Right cardiac atrium (tissue), 5 donors: ENCODE measurements at regions not wholly inside any gene's neighbourhood (a gene's known extent, or its start where the extent isn't known, plus 50 kb on each side); places are given as distances from the start of the nearest gene placed in this dataset.

ENCODE experiments used
- ATAC-seq, 2 donors: fragments of 200-7000 bp; cut with Tn5 transposase; one replicate each; pipeline versions ENCODE4 v1.8.0 to v1.9.1; 2020; ENCODE audit warnings: moderate library complexity in 2 of 2, mild to moderate bottlenecking in 1 of 2
- DNase-seq, 3 donors: peaks; one replicate each; pipeline ENCODE4 v3.0.0-alpha.2; 2020
- H3K27ac ChIP-seq: one replicate; pipeline ENCODE4 v1.5.1; 2013; ENCODE audit warnings: mild to moderate bottlenecking, low read length, control low read depth, moderate library complexity
- H3K27me3 ChIP-seq: one replicate; pipeline ENCODE4 v1.6.1; 2013; ENCODE audit not compliant: control insufficient read depth, insufficient read depth
- H3K4me1 ChIP-seq: one replicate; pipeline ENCODE4 v1.6.1; 2013; ENCODE audit warnings: low read length; ENCODE audit not compliant: control insufficient read depth, insufficient read depth
- H3K4me3 ChIP-seq: one replicate; pipeline ENCODE4 v1.5.1; 2013; ENCODE audit warnings: low read length, control low read depth
- H3K9me3 ChIP-seq: one replicate; pipeline ENCODE4 v1.6.1; 2013; ENCODE audit warnings: low read length; ENCODE audit not compliant: control insufficient read depth
- whole genome bisulfite sequencing: extraction: QIAGEN DNeasy Blood & Tissue Kit; methylation state at CpG from one replicate; pipeline ENCODE4 v1.1.7; 2013; 5-methylcytosine and 5-hydroxymethylcytosine counted together
- intact Hi-C, 4 donors: fragments of 100-400 bp; cut with DNase I; formaldehyde crosslinking; loops; one replicate each; pipeline versions ENCODE4 v1.11.0 to v1.14.0; 2022 to 2023
- donor health status: healthy with polysubstance abuse.
- donor health status: DM: no; HTN: yes; CAD: no.
- donor health status: DM: no; HTN: no; CAD: no.
- donor health status: DM: no; HTN: yes; CAD: no; lungs with severe emphysema.
- donor health status: DM: yes; HTN: yes; CAD: no.

DNA sequence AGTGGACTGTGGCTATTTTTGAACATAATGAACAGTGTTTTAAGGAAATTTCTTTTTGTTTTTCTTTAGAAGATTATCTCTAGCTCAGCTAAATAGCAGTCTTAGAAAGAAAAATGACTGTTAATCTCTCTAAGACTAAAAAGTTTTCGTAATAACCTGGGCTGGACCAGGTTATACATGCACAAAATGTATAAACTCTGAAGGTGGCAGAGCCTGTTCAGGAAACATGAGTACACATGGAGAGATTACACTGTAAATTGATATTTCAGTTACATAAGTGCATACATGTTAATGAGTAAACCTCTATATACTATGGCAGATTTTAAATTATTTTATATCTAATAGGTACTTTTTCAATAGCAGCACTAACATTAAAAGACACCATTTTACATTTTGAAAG lies 258.2 kb upstream of the CFAP20DC start:
- no peak for ATAC-seq
- H3K27ac ChIP-seq: no peak overlapping the region
- no peaks in the 10 kb centered on the region for H3K4me1 ChIP-seq
- no peak for DNase-seq
- no peaks in the 10 kb centered on the region for H3K9me3 ChIP-seq
- intact Hi-C loops: no loop called here
- 77% methylated on average over 1 of the region's 1 CpG for WGBS
- H3K4me3 ChIP-seq: no peak overlapping the region
- no peaks in the 10 kb centered on the region for H3K27me3 ChIP-seq

DNA sequence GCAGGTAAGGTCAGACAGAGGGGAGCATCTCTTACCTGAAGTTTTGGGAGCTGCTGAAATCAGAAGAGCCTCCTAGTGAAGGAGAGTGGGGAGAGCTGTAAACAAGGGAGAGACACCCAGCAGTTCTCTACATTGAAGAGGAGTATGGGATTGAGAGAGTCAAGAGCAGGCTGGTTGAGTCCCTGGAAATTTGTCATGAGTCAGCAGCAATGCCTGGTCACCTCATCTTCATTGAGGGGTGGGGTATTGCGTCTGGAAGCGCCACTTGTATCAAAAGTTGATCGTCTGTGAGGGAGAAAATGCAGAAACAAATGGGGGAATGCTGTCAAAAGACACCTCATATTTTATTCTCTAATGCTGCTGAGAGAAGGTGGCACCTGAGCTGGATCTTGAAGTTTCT lies 256.6 kb upstream of the CFAP20DC start:
- intact Hi-C loops: no loop called here
- Histone ChIP-seq H3K4me3 (no peak overlapping the region), H3K9me3 (no peaks in the 10 kb centered on the region), H3K27ac (no peak overlapping the region), H3K27me3 (no peaks in the 10 kb centered on the region), H3K4me1 (no peaks in the 10 kb centered on the region)
- 88% methylated on average over 3 of the region's 3 CpGs for WGBS
- no peak for DNase-seq
- no peak for ATAC-seq

DNA sequence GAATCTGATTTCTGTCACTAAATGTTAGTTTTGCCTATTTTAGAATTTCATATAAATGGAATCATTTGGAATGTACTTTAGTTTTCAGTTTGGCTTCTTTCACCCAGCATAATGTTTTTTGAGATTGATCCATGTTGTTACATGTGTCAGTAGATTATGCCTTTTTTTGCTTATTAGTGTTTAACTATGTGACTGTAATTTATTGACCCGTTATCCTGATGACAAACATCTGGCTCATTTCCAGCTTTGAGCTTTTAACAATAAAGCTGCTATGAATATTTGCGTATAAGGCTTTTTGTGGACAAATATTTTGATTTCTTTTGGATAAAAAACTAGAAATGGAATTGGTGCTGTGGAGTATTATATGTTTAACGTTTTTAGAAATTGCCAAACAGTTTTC lies 254.5 kb upstream of the CFAP20DC start:
- no peak for ATAC-seq
- intact Hi-C loops: no loop called here
- H3K27me3 ChIP-seq: no peaks in the 10 kb centered on the region
- no peak for DNase-seq
- WGBS: 65% methylated on average over 3 of the region's 3 CpGs
- no peak overlapping the region for H3K4me3 ChIP-seq
- no peaks in the 10 kb centered on the region for H3K9me3 ChIP-seq
- H3K4me1 ChIP-seq: no peaks in the 10 kb centered on the region
- H3K27ac ChIP-seq: no peak overlapping the region

DNA sequence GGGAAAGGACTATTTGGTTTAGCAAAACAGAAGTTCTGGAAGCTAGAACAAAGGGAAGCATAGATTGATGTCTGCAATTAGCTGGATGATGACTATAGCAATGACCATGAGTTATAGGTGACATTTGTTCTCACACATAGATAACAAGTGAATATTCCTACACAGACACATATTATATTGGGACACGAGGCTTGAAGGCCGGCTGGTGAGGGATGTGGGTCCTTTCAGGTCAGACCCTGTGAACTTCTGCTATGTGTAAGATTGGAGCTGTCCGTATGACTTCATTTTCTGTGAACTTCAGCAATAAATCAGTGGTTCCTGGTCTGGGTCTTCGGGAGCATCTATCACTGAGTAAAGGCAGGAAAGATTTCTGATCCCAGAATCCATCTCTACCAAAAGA lies 253.6 kb upstream of the CFAP20DC start:
- ATAC-seq (no peak), DNase-seq (no peak)
- intact Hi-C loops: no loop called here
- H3K4me3 ChIP-seq: no peak overlapping the region
- H3K9me3 ChIP-seq: no peaks in the 10 kb centered on the region
- no peaks in the 10 kb centered on the region for H3K27me3 ChIP-seq
- H3K4me1 ChIP-seq: no peaks in the 10 kb centered on the region
- H3K27ac ChIP-seq: no peak overlapping the region
- WGBS: 70% methylated on average over 4 of the region's 4 CpGs

DNA sequence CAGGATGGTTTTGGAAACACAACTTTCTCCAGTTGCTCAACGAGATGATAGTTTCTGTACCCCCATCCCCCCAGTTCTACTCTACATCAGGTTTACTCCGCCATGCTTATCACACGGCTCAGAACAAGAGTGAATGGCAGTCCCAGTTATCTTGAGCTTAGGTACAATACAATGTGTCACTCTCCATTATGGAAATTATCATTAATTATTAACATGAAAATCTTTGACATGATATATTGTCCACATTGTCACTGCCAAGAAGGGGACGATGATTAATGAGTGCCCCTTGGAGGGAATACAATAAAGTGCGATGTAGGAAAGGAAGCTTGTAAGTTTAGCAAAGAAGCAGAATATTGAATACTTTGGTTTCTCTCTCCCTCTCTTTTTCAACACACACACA lies 252.6 kb upstream of the CFAP20DC start:
- H3K27ac ChIP-seq: no peak overlapping the region
- DNase-seq (no peak), ATAC-seq (no peak)
- intact Hi-C loops: no loop called here
- H3K4me3 ChIP-seq: no peak overlapping the region
- H3K4me1 ChIP-seq: no peaks in the 10 kb centered on the region
- no peaks in the 10 kb centered on the region for H3K27me3 ChIP-seq
- 80% methylated on average over 5 of the region's 5 CpGs for WGBS
- no peaks in the 10 kb centered on the region for H3K9me3 ChIP-seq

DNA sequence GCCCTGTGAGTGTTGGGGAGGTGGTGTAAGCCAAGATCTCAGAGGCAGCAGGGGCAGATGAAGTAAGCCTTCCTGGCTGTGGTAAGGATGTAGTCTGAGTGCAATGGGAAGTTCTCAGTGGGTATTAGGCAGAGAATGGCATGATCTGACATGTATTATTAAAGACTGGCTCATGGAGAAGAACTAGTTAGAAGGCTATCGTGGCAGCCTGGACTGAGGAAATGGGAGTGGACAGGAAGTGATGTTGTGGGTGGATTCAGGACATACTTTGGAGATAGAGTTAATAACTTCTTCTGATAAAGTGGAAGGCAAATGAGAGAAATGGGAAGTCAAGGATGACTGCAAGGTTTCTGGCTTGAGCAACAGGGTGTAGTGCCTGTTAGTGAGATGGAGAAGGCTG lies 250.9 kb upstream of the CFAP20DC start:
- no peaks in the 10 kb centered on the region for H3K4me1 ChIP-seq
- WGBS: 34% methylated on average over 1 of the region's 1 CpG
- H3K27me3 ChIP-seq: no peaks in the 10 kb centered on the region
- DNase-seq: peak in 1 of 3 donors; percentile 30
- no peak overlapping the region for H3K27ac ChIP-seq
- no peaks in the 10 kb centered on the region for H3K9me3 ChIP-seq
- ATAC-seq: peak; percentile 63 to 98
- H3K4me3 ChIP-seq: no peak overlapping the region
- intact Hi-C loops: no loop called here

DNA sequence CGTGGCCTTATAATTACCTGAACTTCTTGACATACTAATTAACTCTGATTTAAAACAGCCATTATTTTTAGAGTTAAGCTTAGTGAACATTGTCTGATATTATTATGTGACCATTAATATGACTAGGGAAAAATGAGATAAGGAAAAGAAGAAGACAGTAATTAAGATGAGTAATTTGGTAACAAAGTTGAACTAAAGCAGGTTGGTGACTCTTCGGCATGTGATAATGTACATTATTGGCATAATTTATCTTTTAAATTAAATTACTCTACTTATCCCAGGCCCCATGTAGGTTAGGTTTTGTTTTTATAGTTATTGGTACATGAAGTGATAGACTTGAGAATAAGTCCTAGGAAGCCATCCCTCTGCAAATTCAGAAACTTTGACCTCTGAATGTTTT lies 249.7 kb upstream of the CFAP20DC start:
- Histone ChIP-seq H3K9me3 (no peaks in the 10 kb centered on the region), H3K27ac (no peak overlapping the region), H3K4me3 (no peak overlapping the region), H3K27me3 (no peaks in the 10 kb centered on the region), H3K4me1 (no peaks in the 10 kb centered on the region)
- 88% methylated on average over 2 of the region's 2 CpGs for WGBS
- no peak for ATAC-seq
- intact Hi-C loops: no loop called here
- DNase-seq: no peak

DNA sequence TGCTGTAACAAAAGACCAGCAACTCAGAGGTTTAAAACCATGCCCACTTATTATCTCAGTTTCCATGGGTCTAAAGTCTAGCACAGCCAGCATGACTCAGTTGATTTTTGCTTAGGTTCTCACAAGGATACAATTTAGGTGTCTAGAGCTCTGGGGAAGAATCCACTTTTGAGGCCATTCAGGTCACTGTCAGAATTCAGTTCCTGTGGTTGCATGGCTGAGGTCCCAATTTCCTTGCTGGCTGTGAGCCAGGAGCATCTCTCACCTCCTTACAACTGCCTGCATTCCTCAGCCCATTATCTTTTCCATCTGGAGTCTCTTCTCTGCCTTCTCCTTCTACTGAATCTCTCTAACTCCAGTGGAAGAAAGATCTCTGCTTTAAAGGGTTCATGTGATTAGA lies 240.5 kb upstream of the CFAP20DC start:
- ATAC-seq (no peak), DNase-seq (no peak)
- no peaks in the 10 kb centered on the region for H3K4me1 ChIP-seq
- H3K4me3 ChIP-seq: no peak overlapping the region
- intact Hi-C loops: no loop called here
- H3K9me3 ChIP-seq: no peaks in the 10 kb centered on the region
- no peak overlapping the region for H3K27ac ChIP-seq
- H3K27me3 ChIP-seq: no peaks in the 10 kb centered on the region

DNA sequence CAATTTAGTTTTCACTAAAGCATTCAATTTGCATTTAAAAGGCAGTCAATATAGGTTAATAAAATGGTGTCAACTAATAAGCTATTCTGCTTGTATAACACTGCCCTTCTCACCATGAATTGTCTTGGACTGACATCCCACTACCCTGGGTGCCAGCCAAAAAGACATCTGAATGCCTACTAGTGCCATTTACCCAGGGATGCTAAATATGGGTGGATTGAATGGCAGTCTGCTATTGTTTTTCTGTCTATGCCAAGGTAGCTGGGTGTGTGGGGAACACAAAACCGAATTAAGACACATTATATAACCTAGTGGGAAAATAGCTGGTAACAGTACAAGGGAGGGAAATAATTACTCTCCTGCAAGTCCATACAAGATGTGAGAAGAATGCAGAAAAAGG lies 240.0 kb upstream of the CFAP20DC start:
- WGBS: 78% methylated on average over 1 of the region's 1 CpG
- no peak for ATAC-seq
- intact Hi-C loops: no loop called here

DNA sequence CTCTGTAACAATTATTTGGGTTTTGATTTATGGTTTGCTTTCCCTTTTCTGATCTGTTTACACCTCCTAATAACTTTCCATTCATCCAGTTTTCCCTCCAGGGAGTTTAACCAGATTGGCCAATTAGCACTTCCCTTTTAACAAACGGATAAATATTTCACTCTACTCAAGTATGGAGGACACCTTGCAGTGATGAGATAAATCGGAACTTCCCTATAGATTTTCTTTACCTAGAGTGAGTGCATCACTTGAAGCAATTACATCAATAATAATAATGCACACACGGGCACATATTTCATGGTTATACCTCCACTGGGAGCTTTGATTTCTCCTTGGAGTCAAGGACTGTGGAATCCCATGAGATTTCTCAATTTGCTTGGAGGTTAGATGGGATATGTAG lies 239.1 kb upstream of the CFAP20DC start:
- H3K27me3 ChIP-seq: no peaks in the 10 kb centered on the region
- ATAC-seq (no peak), DNase-seq (no peak)
- H3K27ac ChIP-seq: no peak overlapping the region
- no peak overlapping the region for H3K4me3 ChIP-seq
- H3K9me3 ChIP-seq: no peaks in the 10 kb centered on the region
- H3K4me1 ChIP-seq: no peaks in the 10 kb centered on the region
- WGBS: 54% methylated on average over 3 of the region's 3 CpGs
- intact Hi-C loops: no loop called here

More for the DNA sequence above, 240.0 kb upstream of the CFAP20DC start:
- Histone ChIP-seq H3K9me3 (no peaks in the 10 kb centered on the region), H3K4me3 (no peak overlapping the region), H3K27ac (no peak overlapping the region), H3K27me3 (no peaks in the 10 kb centered on the region), H3K4me1 (no peaks in the 10 kb centered on the region)
- DNase-seq: no peak

DNA sequence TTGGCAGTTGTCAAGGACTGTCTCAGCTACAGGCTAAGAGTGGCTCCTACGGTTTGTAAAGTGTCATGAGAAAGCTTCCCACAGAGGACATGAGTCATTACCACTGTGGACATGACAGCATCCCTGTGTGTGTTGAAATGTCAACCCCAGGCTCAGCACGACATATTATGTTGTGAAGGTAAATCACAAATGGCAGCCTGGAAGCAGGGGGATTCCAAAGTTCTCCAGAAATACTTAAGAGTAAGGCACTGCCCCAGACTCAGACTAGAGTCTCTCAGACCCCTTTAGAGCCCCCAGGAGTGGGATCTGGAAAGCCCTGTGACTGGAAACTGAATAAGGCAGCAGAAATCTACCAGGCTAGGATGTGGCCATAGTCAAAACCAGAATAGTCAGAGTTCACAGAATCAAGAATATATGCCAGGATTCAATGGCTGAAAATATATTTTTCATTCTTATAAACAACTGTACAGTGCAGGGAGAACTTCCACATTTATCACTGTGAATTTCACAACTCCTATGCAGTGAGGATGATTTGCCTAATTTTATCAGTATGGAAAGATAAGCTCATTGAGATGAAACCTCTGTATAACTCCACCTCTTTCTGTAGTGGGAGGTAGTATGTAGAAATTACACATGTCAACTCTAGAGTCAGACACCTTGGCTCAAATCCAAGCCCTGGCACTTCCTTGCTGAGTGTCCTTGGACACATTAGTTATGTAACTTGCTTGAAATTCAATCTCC lies 237.1 kb upstream of the CFAP20DC start:
- Histone ChIP-seq H3K27me3 (no peaks in the 10 kb centered on the region), H3K4me1 (no peaks in the 10 kb centered on the region), H3K27ac (no peak overlapping the region), H3K4me3 (no peak overlapping the region), H3K9me3 (no peaks in the 10 kb centered on the region)
- peak in 1 of 2 donors; percentile 57 for ATAC-seq
- peak in 1 of 3 donors; percentile 18 for DNase-seq
- WGBS: 39% methylated on average over 2 of the region's 2 CpGs
- intact Hi-C loops: no loop called here

DNA sequence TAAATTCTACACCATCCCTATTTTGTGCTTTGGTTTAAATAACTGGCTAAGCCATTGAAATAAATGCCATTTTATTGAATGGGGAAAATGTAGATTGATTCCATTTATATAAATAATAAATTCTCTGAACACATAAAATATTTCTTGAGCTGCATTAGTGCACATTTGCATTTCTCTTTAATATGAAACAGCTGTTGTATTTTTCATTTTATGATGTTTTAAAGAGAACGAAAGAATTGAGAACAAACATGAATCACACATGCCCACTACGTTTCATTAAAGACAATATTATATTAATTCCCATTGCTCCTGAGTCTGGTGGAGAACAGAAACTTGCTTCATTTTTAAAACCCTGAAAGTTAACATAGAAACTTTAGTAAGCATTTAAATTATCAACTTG lies 235.7 kb upstream of the CFAP20DC start:
- WGBS: 67% methylated on average over 2 of the region's 2 CpGs
- no peak overlapping the region for H3K27ac ChIP-seq
- DNase-seq (no peak), ATAC-seq (no peak)
- intact Hi-C loops: no loop called here
- H3K4me1 ChIP-seq: no peaks in the 10 kb centered on the region
- H3K9me3 ChIP-seq: no peaks in the 10 kb centered on the region
- no peaks in the 10 kb centered on the region for H3K27me3 ChIP-seq
- no peak overlapping the region for H3K4me3 ChIP-seq
